Breast epithelium (tissue), 3 donors: ENCODE measurements at regions not wholly inside any gene's neighbourhood (a gene's known extent, or its start where the extent isn't known, plus 50 kb on each side); places are given as distances from the start of the nearest gene placed in this dataset.

ENCODE experiments used
- CTCF ChIP-seq, 3 donors: fragments of 450-650 bp; IDR thresholded peaks; one replicate each; pipeline ENCODE4 v1.5.1; 2016 to 2017; ENCODE audit warnings: antibody characterized with exemption in 3 of 3, mild to moderate bottlenecking in 3 of 3, moderate library complexity in 3 of 3
- POLR2A ChIP-seq: fragments of 450-650 bp; IDR thresholded peaks from one replicate; pipeline ENCODE4 v1.6.1; 2016; ENCODE audit warnings: antibody characterized with exemption, mild to moderate bottlenecking, moderate library complexity
- POLR2AphosphoS5 ChIP-seq, 3 donors: sonication (generic); formaldehyde crosslinking; IDR thresholded peaks; one replicate each; pipeline ENCODE4 v1.6.1; 2017; ENCODE audit warnings: antibody characterized with exemption in 3 of 3

- TF ChIP-seq CTCF (IDR thresholded peaks at IDR 0.05) (no peak), POLR2A (no peak), POLR2AphosphoS5 (IDR thresholded peaks at IDR 0.05) (no peak)
These were observed 480.0 kb upstream of the JARID2 start for GRCh38 chr6:14765721-14766390.
